SH-SY5Y (cell line): ENCODE measurements at regions not wholly inside any gene's neighbourhood (a gene's known extent, or its start where the extent isn't known, plus 50 kb on each side); places are given as distances from the start of the nearest gene placed in this dataset.

Source experiments
- GATA2 ChIP-seq: IDR thresholded peaks from 2 replicates; pipeline ENCODE4 v1.6.1; 2011; ENCODE audit warnings: mild to moderate bottlenecking, low read depth, low read length
- GATA3 ChIP-seq: IDR thresholded peaks from 2 replicates; pipeline ENCODE4 v1.6.1; 2011; ENCODE audit warnings: low read depth, mild to moderate bottlenecking, low read length, moderate library complexity

GRCh38 chr1:209012443-209013196 is 570.9 kb upstream of the CAMK1G start:
- no peak for TF ChIP-seq GATA2
- TF ChIP-seq GATA3, result no peak

- TF ChIP-seq GATA2 (no peak), GATA3 (no peak)
Measured at GRCh38 chr1:209015092-209015491, 568.4 kb upstream of the CAMK1G start.

DNA sequence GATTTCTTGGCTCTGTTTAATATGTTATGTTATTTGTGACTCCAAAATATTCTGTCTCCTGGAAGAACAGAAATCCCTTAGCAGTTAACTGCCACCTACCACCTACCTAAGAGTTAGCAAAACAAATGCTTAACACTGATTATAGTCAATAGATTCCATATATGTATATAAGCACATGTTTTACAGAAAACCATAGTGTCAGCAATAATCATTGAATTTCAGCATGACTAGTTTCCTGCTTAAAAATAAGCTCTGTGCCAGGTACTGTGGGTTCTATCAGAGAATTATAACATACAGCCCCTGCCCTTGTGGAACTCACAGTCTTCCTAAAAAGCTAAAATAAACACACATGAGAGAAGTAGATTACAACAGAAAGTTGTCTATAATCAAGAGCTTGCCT is 561.9 kb upstream of the CAMK1G start:
- TF ChIP-seq GATA3, result no peak

- no peak for TF ChIP-seq GATA2
- TF ChIP-seq GATA3, result no peak
Measured at GRCh38 chr1:209023790-209024189, 559.7 kb upstream of the CAMK1G start.

DNA sequence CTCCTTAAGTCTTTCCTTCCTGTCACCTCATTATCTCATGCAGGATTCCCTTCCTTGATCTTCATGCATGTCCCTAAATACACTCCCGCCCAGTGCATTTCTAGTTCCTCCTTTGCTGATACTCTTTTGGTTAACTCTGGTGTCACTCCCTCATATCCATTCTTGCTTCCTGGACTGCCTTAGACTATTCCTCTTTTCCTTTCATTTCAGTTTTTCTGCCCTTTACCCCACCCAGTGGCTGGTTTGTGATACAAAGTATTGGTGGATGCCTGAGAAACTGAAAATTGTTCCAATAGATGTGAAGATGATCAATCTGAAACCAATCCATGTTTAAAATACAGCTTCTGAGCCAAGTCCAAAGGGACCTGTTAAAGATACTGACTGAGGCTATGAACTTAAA is 553.8 kb upstream of the CAMK1G start:
- TF ChIP-seq GATA2 (no peak), GATA3 (no peak)

GRCh38 chr1:209030454-209031167 is 552.9 kb upstream of the CAMK1G start:
- TF ChIP-seq GATA3, result no peak
- no peak for TF ChIP-seq GATA2

DNA sequence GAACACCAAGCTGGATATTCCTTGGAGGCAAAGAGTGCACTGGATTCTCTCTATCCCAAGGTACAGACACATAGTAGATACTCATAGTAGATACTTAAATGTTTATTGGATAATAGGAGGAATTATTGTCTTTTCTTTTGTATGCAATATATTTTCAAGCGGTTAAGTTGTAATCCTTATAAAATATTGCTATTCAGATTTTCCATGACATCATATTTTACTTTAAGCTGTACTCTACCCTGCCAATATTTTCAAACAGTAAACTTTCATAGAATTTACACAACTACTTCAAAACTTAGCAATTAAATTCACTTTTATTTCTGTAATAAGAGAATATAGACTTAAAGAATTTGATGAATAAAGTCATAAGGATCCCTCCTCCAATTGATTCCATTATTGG is 546.5 kb upstream of the CAMK1G start:
- no peak for TF ChIP-seq GATA2
- no peak for TF ChIP-seq GATA3

DNA sequence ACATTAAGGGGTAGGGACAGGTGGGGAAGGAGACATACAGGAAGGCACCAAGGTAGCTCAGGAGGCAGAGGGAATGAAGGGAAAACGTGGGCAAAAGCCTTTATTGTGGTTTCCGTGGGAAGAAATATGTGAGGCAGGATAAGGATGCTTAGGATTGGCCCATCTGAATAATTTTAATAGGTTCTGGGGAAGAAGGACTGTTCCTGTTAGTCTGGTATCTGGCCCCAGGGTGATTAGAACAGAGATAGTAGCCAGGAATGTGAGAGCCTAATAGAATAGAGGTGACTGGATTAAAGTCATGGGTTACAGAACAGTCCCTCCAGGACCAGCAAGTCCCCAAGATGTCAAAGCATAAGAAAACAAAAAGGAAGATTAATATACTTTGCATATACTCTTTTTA is 545.2 kb upstream of the CAMK1G start:
- TF ChIP-seq GATA3, result no peak
- no peak for TF ChIP-seq GATA2

- TF ChIP-seq GATA2 (no peak), GATA3 (no peak)
Measured at GRCh38 chr1:209038735-209039134, 544.8 kb upstream of the CAMK1G start.

DNA sequence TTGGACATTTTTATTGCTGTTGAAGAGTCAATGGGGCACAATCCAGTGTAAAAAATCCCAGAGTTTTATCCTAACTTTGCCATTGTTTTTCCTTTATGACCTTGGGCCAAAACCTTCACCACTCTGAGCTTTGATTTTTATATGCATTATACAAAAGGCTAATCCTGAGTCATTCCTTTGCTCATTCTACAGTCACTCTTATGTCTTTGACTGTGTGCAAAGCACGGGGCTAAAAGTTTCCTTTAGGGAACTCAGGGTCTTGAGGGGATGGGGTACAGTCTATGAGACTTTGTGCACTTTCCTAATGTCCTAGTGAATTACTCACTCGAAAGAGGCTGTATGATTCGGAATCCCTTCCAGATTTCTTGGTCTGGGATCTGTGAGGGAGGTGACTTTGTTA is 543.2 kb upstream of the CAMK1G start:
- TF ChIP-seq GATA2, result no peak
- no peak for TF ChIP-seq GATA3

DNA sequence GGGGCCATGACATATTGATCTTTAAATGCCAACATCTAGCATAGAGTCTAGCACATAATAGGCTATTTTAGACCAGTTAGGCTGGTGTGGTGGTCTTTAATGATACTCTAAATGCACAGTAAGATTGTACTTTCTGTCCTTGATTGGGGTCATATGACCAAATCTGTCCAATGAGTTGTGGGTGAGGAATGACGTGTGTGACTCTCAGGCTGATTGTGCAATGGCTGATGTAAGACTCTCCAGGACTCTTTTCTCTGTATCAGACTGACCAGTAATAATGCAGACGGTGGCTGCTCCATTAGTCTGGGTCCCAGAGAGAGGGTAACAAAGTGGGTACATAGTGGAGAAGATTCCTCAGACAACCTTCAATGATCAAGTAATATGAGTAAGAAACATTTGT is 541.6 kb upstream of the CAMK1G start:
- TF ChIP-seq GATA2, result no peak
- TF ChIP-seq GATA3, result no peak

GRCh38 chr1:209042413-209042812 is 541.1 kb upstream of the CAMK1G start:
- TF ChIP-seq GATA3 (no peak), GATA2 (no peak)

DNA sequence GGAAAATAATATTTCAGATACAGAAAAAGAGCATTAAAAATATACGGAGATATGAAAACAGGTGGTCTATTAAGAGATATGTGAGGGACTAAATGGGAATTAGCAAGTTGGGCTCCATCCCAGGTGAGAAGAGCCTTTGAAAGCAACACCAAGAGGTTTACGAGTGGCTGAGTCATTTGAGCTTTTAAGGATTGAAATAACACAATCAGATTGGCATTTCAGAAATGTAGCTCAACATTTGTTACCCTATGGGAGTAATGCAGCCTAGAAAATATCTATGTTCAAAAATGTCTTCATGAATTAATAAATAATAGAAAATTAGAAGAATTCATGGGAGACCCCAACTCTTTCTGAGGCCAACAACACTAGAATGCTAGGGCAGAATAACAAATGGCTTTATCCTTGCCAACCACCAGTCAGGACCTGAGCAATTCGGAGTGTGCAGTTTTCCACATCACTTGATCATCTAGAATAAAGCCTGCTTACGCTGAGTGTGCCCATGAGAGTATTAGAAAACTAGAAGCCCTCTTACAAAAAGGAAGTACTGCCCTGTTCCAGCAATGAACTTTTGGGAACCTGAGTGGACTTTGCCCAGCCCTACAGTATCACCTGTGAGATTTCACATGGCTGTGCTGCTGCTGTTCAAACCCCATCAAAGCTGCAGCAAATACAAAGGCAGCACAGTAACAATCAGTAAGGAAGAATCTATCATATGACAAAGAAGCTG is 538.0 kb upstream of the CAMK1G start:
- TF ChIP-seq GATA3 (no peak), GATA2 (no peak)

- no peak for TF ChIP-seq GATA3
- no peak for TF ChIP-seq GATA2
Measured at GRCh38 chr1:209046058-209046417, 537.5 kb upstream of the CAMK1G start.

DNA sequence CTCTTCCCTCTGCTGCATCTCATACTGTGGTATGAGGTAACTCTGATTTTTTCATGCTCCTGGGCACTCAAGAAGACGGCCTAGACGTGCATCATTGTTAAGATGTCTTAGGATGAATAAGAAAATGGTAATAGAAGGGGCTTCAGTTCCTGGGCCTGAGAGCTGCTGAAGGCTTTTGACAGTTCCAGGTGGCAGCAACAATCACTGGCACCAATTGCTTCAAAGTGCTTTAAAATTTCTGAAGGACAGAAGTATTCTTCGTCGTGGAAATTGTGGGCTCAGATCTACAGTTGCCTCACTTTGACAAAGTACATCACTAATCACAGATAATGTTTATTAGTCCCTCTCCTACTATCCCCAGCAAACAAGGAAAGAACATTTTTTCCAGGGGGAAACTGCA is 536.6 kb upstream of the CAMK1G start:
- no peak for TF ChIP-seq GATA3
- TF ChIP-seq GATA2, result no peak
